ENCODE measurements at regions not wholly inside any gene's neighbourhood (a gene's known extent, or its start where the extent isn't known, plus 50 kb on each side); places are given as distances from the start of the nearest gene placed in this dataset.

DNA sequence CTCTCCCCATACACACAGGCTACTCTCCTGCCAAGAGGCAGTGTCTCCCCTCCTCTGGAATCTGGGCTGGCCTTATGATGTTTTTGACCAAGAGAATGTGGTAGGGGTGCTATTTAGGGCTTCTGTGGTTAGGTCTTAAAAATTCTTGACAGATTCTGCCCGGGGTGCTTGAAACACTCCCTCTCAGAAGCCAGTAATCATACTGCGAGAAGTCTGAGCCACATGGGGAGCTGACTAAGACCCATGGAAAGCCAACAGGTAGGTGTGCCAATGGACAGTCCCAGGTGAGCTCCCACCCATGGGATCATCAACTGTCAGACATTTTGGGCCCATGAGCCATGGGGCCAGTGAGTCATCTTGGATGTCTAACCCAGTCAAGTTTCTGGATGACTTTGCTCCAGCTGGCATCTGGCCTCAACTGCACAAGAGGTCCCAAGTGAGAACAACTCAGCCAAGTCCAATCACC lies 315.7 kb downstream of the FBXW7 start:
- intact Hi-C loops (cut with micrococcal nuclease) = no loop called here
- no peak overlapping the region for H3K27ac ChIP-seq (ENCODE audit: low read depth in 1 of 2, low read length in 2 of 2)
- H3K4me1 Mint-ChIP-seq = no peaks in the 10 kb centered on the region
- no peak overlapping the region for H3K27ac Mint-ChIP-seq
- H4K20me1 ChIP-seq (ENCODE audit: insufficient read depth, low read length) = no peaks in the 10 kb centered on the region
- H3K9me3 Mint-ChIP-seq = peaks cover 0 to 5% (median 4%) of the 10 kb centered on the region in 7 donors
- H3K9me3 ChIP-seq (replicated peaks in 1 of 2; ENCODE audit: control insufficient read depth in 1 of 2, insufficient read depth in 1 of 2, low read length in 2 of 2) = no peaks in the 10 kb centered on the region
- DNase-seq = no peak
- no peaks in the 10 kb centered on the region for H3K36me3 ChIP-seq (replicated peaks in 1 of 2; ENCODE audit: control insufficient read depth in 1 of 2, insufficient read depth in 2 of 2, low read length in 2 of 2)
- no peak overlapping the region for H3K4me3 Mint-ChIP-seq
- no peak overlapping the region for H2AFZ ChIP-seq (ENCODE audit: insufficient read depth, low read depth, low read length, poor library complexity, severe bottlenecking)
- H3K79me2 ChIP-seq (ENCODE audit: insufficient read depth, low read length) = no peaks in the 10 kb centered on the region
- H3K4me3 ChIP-seq (replicated peaks in 1 of 3; ENCODE audit: low read depth in 2 of 3, low read length in 3 of 3) = no peak overlapping the region
- H3K27me3 ChIP-seq (ENCODE audit: control insufficient read depth in 2 of 2, insufficient read depth in 2 of 2, low read length in 2 of 2) = no peaks in the 10 kb centered on the region
- H3K27me3 Mint-ChIP-seq (ENCODE audit: low read depth in 3 of 3) = peaks cover 0 to 2% (median 1%) of the 10 kb centered on the region in 3 donors
- H3K4me1 ChIP-seq (ENCODE audit: control insufficient read depth in 1 of 2, insufficient read depth in 2 of 2, low read length in 2 of 2) = no peaks in the 10 kb centered on the region
- H3K9ac ChIP-seq (ENCODE audit: insufficient read depth, low read length, poor library complexity, severe bottlenecking) = no peak overlapping the region
- TF ChIP-seq, protein P1, sequence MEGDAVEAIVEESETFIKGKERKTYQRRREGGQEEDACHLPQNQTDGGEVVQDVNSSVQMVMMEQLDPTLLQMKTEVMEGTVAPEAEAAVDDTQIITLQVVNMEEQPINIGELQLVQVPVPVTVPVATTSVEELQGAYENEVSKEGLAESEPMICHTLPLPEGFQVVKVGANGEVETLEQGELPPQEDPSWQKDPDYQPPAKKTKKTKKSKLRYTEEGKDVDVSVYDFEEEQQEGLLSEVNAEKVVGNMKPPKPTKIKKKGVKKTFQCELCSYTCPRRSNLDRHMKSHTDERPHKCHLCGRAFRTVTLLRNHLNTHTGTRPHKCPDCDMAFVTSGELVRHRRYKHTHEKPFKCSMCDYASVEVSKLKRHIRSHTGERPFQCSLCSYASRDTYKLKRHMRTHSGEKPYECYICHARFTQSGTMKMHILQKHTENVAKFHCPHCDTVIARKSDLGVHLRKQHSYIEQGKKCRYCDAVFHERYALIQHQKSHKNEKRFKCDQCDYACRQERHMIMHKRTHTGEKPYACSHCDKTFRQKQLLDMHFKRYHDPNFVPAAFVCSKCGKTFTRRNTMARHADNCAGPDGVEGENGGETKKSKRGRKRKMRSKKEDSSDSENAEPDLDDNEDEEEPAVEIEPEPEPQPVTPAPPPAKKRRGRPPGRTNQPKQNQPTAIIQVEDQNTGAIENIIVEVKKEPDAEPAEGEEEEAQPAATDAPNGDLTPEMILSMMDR (IDR thresholded peaks at IDR 0.05) = no peak
- no peak overlapping the region for H3K4me2 ChIP-seq (replicated peaks; ENCODE audit: extremely low read depth, low read length, poor library complexity, severe bottlenecking)
- no peaks in the 10 kb centered on the region for H3K36me3 Mint-ChIP-seq
- WGBS (ENCODE audit: insufficient coverage) = 100% methylated on average over 1 of the region's 2 CpGs

DNA sequence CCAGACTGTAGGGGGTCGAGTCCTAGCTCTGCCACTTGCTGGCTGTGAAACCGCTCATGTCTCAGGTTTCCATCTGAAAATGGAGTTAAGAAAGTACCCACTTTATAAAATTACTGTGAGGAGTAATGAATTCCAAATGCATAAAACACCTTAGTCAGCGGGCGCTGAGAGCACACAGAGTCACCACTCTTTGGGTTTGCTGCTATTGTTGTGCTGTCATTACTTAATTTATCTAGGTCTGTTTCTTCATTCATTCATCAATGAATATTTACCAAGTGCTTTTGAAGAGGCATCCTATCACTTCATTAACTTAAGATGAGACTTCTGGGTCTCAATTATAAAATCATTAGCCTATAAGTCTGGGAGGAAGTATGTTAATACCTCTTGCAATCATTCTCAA lies 317.3 kb downstream of the FBXW7 start:
- H3K27ac Mint-ChIP-seq = no peak overlapping the region
- Histone ChIP-seq H3K4me1 (ENCODE audit: control insufficient read depth in 1 of 2, insufficient read depth in 2 of 2, low read length in 2 of 2) (no peaks in the 10 kb centered on the region), H3K4me2 (replicated peaks; ENCODE audit: extremely low read depth, low read length, poor library complexity, severe bottlenecking) (no peak overlapping the region), H3K27me3 (ENCODE audit: control insufficient read depth in 2 of 2, insufficient read depth in 2 of 2, low read length in 2 of 2) (no peaks in the 10 kb centered on the region), H3K36me3 (replicated peaks in 1 of 2; ENCODE audit: control insufficient read depth in 1 of 2, insufficient read depth in 2 of 2, low read length in 2 of 2) (no peaks in the 10 kb centered on the region), H3K9ac (ENCODE audit: insufficient read depth, low read length, poor library complexity, severe bottlenecking) (no peak overlapping the region), H3K79me2 (ENCODE audit: insufficient read depth, low read length) (no peaks in the 10 kb centered on the region), H3K4me3 (replicated peaks in 1 of 3; ENCODE audit: low read depth in 2 of 3, low read length in 3 of 3) (no peak overlapping the region), H2AFZ (ENCODE audit: insufficient read depth, low read depth, low read length, poor library complexity, severe bottlenecking) (no peak overlapping the region), H3K27ac (ENCODE audit: low read depth in 1 of 2, low read length in 2 of 2) (no peak overlapping the region), H4K20me1 (ENCODE audit: insufficient read depth, low read length) (no peaks in the 10 kb centered on the region), H3K9me3 (replicated peaks in 1 of 2; ENCODE audit: control insufficient read depth in 1 of 2, insufficient read depth in 1 of 2, low read length in 2 of 2) (no peaks in the 10 kb centered on the region)
- H3K36me3 Mint-ChIP-seq = no peaks in the 10 kb centered on the region
- DNase-seq = no peak
- WGBS (ENCODE audit: insufficient coverage) = 80% methylated on average over 1 of the region's 4 CpGs
- TF ChIP-seq, protein P1 (IDR thresholded peaks at IDR 0.05) = no peak
- peaks cover 1 to 2% (median 2%) of the 10 kb centered on the region in 3 donors for H3K27me3 Mint-ChIP-seq (ENCODE audit: low read depth in 3 of 3)
- peaks cover 3 to 14% (median 7%) of the 10 kb centered on the region in 7 donors for H3K9me3 Mint-ChIP-seq
- intact Hi-C loops (cut with micrococcal nuclease) = no loop called here
- H3K4me3 Mint-ChIP-seq = no peak overlapping the region
- H3K4me1 Mint-ChIP-seq = no peaks in the 10 kb centered on the region

Measured in CD14-positive monocyte (primary cell).